GM19035 (cell line): ENCODE measurements at regions not wholly inside any gene's neighbourhood (a gene's known extent, or its start where the extent isn't known, plus 50 kb on each side); places are given as distances from the start of the nearest gene placed in this dataset.
"Not testable (repeated sequence)": the region's sequence is repeated elsewhere in the genome, so short reads cannot be mapped to it uniquely, and the experiment has no call there.

ENCODE experiments used
- ATAC-seq: cut with Tn5 transposase; IDR thresholded peaks from one replicate; pipeline ENCODE4 v1.9.1; 2021; ENCODE audit not compliant: unreplicated experiment

DNA sequence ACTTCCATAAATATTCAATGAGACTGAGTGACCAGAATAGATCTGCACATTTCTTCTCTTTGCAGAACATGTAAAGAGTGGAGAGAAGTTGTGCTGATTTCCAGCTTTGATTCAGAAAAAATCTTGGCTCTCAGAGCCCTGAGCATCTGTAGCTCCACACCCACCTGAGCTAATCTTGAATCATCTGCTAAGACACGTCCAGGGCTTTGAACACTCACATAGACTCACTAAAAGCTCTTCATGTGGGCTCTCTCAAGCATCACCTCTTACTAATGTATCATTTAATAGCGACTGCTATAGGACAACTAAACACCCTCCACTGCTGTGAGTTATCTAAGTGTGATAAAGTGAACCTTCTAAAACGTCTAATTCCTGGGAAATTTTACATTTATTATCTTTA lies 147.7 kb upstream of the GRIA3 start:
- ATAC-seq = no peak

DNA sequence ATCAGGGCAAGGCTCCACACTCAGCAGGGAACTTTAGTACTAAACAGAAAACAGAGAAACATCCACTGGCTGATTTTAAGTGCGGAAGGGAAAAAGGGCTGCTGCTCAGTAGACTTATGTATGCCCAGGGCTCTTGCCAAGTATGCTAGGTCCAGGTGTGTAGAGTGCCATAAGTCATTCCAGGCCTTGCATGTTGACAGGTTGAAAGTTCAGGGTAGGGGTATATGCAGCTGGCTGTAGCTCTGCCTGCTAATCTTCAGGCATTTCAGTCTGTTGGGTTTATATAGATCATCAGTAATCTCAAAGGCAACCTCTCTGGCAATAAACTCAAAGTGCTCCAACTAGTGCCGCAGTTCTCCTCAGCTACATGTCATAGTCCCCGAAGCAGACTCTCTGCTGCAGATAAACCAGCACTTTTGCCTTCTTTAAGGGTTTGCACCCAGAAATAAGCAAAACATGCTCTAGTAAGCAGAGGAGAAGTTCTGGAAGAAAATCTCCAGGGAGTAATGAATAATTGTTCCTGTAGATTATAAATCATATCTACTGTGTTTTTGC lies 134.9 kb upstream of the GRIA3 start:
- no peak for ATAC-seq

GRCh38 chrX:123060986-123061385 lies 123.1 kb upstream of the GRIA3 start:
- no peak for ATAC-seq

DNA sequence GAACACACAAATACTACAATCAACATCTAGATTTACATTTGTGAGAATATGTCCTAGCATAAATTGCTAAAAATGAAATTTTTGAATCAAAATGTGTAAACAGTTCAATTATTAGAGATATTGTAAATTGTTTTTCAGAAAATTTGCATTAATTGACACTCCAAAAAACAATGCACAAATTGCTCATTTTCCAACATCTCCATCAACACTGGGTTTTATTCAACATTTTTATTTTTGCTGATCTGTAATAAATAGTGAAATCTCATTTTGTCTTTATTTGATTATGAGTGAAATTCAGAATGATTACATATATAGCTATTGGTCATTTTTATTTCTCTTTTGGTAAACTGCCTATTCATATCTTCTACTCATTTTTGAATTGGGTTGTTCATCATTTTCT lies 120.0 kb upstream of the GRIA3 start:
- no peak for ATAC-seq

- no peak for ATAC-seq
Measured at GRCh38 chrX:123072686-123073385, 111.2 kb upstream of the GRIA3 start.

- no peak for ATAC-seq
Measured at GRCh38 chrX:123075947-123076561, 108.0 kb upstream of the GRIA3 start.

DNA sequence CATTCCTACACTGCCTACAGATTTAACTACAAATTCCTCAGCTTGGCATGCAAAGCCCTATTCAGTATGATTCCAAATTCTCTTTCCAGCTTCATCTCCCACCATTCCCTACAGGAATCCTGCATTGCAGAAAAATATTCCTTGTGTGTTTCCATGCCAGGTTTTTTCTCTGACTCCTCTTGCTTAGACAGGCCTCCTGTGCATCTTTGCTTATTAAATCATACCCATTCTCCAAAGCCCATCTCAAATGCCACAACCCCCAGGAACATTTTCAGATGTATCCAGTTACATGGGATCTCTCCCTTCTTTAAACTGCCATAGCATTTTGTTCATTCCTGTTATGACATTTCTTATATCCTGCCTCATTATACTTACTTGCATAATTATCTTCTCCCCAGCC lies 106.4 kb upstream of the GRIA3 start:
- ATAC-seq = no peak

DNA sequence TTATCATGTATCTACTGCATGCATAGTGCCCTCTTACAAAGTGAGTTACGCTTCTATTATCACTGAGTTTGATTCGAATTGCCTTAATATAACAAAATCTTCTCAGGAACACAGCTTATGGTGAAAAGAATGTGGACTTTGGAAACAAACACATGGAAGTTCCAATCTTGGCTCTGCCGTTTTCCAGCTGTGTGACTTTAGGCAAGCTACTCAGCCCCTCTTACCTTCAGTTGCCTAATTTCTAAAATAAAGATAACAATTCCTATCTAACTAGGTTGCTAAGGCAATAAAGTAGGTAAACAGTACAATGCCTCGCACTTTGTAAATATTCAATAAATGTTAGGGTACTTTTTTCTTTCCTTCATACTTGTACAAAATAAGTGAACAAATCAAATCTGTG lies 104.0 kb upstream of the GRIA3 start:
- ATAC-seq = no peak

DNA sequence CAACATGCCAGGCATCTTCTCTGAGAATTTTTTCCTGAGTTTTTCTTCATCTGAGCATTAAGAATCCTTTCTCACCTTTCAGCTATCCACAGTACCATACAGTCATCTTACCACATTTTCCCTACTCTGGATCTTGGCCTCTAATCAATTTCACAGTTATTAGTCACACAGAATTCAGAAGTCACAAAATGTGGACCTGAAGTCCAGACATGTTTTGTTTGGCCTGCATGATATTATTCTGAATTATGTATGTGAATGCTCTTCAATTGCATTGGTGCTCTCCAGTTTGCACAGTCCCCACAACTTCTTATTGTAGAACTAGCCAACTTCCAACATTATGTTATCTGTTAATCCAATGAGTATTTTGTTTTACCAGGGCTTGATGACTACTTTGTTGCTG lies 102.3 kb upstream of the GRIA3 start:
- ATAC-seq = no peak

- no peak for ATAC-seq
Measured at GRCh38 chrX:123083924-123084323, 100.2 kb upstream of the GRIA3 start.

DNA sequence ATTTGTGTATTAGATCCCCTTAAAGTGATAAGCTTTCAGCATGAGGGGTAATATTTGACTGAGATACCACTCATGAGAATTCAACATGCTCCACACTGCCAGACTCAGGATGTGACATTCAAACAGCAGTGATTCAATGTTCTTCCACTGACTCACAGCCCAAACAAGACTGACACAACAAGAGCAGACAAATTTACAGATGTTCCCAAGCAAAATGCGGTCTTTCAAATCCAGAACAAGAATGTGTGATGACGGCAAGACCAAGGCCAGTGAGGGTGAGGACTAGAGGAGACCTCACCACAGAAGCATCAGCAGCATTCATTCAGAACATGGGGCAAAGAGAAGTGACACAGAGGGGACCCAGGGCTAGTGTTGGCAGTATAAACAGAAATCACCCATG lies 99.3 kb upstream of the GRIA3 start:
- ATAC-seq = no peak

- ATAC-seq = no peak
Measured at GRCh38 chrX:123085311-123085940, 98.7 kb upstream of the GRIA3 start.

GRCh38 chrX:123086768-123087167 lies 97.3 kb upstream of the GRIA3 start:
- no peak for ATAC-seq

- no peak for ATAC-seq
Measured at GRCh38 chrX:123087326-123087725, 96.8 kb upstream of the GRIA3 start.

DNA sequence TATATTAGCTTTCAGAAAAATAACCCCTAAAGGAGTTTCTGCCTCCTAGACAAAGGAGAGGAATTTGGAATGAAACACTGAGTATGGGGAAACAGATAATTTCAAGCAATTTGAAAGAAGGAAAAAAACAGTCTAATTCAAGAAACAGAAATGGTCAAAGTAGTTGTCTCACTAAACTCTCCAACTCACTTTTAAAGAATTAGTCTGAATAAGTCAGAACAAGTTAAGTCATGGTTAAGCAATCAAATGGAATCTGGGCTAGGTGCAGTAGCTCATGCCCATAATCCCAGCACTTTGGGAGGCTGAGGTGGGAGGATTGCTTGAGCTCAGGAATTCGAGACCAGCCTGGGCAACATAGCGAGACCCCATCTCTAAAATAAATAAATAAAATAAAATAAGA lies 95.7 kb upstream of the GRIA3 start:
- no peak for ATAC-seq

- ATAC-seq = no peak
Measured at GRCh38 chrX:123088930-123089329, 95.1 kb upstream of the GRIA3 start.

DNA sequence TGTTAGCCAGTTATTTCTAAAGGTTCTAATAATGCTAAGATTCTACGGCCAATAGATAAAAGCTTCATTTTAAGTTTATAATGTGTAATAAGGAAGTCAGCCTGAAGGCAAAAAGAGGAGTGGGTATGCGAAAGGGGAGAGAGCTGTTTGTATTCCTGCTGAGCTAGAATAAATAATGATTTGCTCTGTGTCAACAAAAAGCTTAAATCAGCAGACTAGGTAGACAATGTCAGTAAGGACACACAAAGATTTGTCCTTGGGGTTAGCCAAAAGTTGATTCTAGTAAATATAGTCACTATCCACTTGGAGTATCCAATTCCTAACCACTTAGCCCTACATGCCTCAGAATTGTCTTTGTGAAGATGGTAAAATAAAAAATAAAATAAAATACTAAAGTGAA lies 90.3 kb upstream of the GRIA3 start:
- no peak for ATAC-seq

GRCh38 chrX:123108513-123109427 lies 75.3 kb upstream of the GRIA3 start:
- ATAC-seq = no peak

GRCh38 chrX:123121241-123121640 lies 62.8 kb upstream of the GRIA3 start:
- ATAC-seq = no peak

GRCh38 chrX:123129805-123130204 lies 54.3 kb upstream of the GRIA3 start:
- not testable (repeated sequence) for ATAC-seq
